Glutamatergic neuron (in vitro differentiated cells): ENCODE measurements at regions not wholly inside any gene's neighbourhood (a gene's known extent, or its start where the extent isn't known, plus 50 kb on each side); places are given as distances from the start of the nearest gene placed in this dataset.

ENCODE experiments used
- DNase-seq: peaks from one replicate; pipeline ENCODE4 v3.0.0; 2022
- H3K27ac Mint-ChIP-seq: one replicate; pipeline ENCODE4 v1.8.0; 2020; ENCODE audit warnings: mild to moderate bottlenecking, mixed read lengths, inconsistent platforms; ENCODE audit not compliant: unreplicated experiment
- H3K27me3 Mint-ChIP-seq: one replicate; pipeline ENCODE4 v1.8.0; 2020; ENCODE audit warnings: mild to moderate bottlenecking, moderate library complexity, mixed read lengths, inconsistent platforms; ENCODE audit not compliant: unreplicated experiment
- H3K36me3 Mint-ChIP-seq: one replicate; pipeline ENCODE4 v1.8.0; 2020; ENCODE audit warnings: mild to moderate bottlenecking, mixed read lengths, inconsistent platforms; ENCODE audit not compliant: unreplicated experiment
- H3K4me1 Mint-ChIP-seq: one replicate; pipeline ENCODE4 v1.8.0; 2020; ENCODE audit warnings: mild to moderate bottlenecking, low read depth, mixed read lengths, inconsistent platforms; ENCODE audit not compliant: unreplicated experiment
- H3K4me3 Mint-ChIP-seq: one replicate; pipeline ENCODE4 v1.8.0; 2020; ENCODE audit warnings: mild to moderate bottlenecking, mixed read lengths, inconsistent platforms; ENCODE audit not compliant: unreplicated experiment
- H3K9me3 Mint-ChIP-seq: one replicate; pipeline ENCODE4 v1.8.0; 2020; ENCODE audit warnings: mild to moderate bottlenecking, moderate library complexity, mixed read lengths, inconsistent platforms; ENCODE audit not compliant: unreplicated experiment
- CTCF ChIP-seq: fragments of 200-600 bp; sonication (generic); IDR thresholded peaks from one replicate; pipeline ENCODE4 v1.5.0; 2021; ENCODE audit not compliant: partially characterized antibody, unreplicated experiment

- DNase-seq = no peak
- peaks cover 1% of the 10 kb centered on the region for H3K27me3 Mint-ChIP-seq
- H3K9me3 Mint-ChIP-seq = peaks cover 3% of the 10 kb centered on the region
- H3K4me1 Mint-ChIP-seq = no peaks in the 10 kb centered on the region
- H3K27ac Mint-ChIP-seq = no peak overlapping the region
- H3K4me3 Mint-ChIP-seq = no peak overlapping the region
- H3K36me3 Mint-ChIP-seq = no peaks in the 10 kb centered on the region
- no peak for TF ChIP-seq CTCF
Measured at GRCh38 chr2:38163579-38163978, 87.6 kb upstream of the CYP1B1 start.

- H3K36me3 Mint-ChIP-seq = no peaks in the 10 kb centered on the region
- no peaks in the 10 kb centered on the region for H3K27me3 Mint-ChIP-seq
- H3K4me1 Mint-ChIP-seq = no peaks in the 10 kb centered on the region
- H3K27ac Mint-ChIP-seq = no peak overlapping the region
- TF ChIP-seq CTCF = no peak
- no peak overlapping the region for H3K4me3 Mint-ChIP-seq
- no peak for DNase-seq
- peaks cover 3% of the 10 kb centered on the region for H3K9me3 Mint-ChIP-seq
Measured at GRCh38 chr2:38163006-38163405, 87.1 kb upstream of the CYP1B1 start.

GRCh38 chr2:38160516-38160915 lies 84.6 kb upstream of the CYP1B1 start:
- Mint-ChIP-seq H3K9me3 (peaks cover 3% of the 10 kb centered on the region), H3K4me3 (no peak overlapping the region), H3K36me3 (no peaks in the 10 kb centered on the region), H3K4me1 (no peaks in the 10 kb centered on the region), H3K27me3 (no peaks in the 10 kb centered on the region), H3K27ac (no peak overlapping the region)
- DNase-seq = no peak
- TF ChIP-seq CTCF = no peak

GRCh38 chr2:38159597-38159996 lies 83.6 kb upstream of the CYP1B1 start:
- H3K36me3 Mint-ChIP-seq = no peaks in the 10 kb centered on the region
- H3K4me1 Mint-ChIP-seq = no peaks in the 10 kb centered on the region
- DNase-seq = no peak

GRCh38 chr2:38159191-38159590 lies 83.2 kb upstream of the CYP1B1 start:
- Mint-ChIP-seq H3K36me3 (no peaks in the 10 kb centered on the region), H3K4me1 (no peaks in the 10 kb centered on the region), H3K4me3 (no peak overlapping the region), H3K9me3 (peaks cover 3% of the 10 kb centered on the region), H3K27ac (no peak overlapping the region), H3K27me3 (no peaks in the 10 kb centered on the region)
- DNase-seq = no peak
- no peak for TF ChIP-seq CTCF

More at GRCh38 chr2:38159597-38159996, 83.6 kb upstream of the CYP1B1 start:
- no peak overlapping the region for H3K4me3 Mint-ChIP-seq
- no peaks in the 10 kb centered on the region for H3K27me3 Mint-ChIP-seq
- peaks cover 3% of the 10 kb centered on the region for H3K9me3 Mint-ChIP-seq
- TF ChIP-seq CTCF = no peak
- H3K27ac Mint-ChIP-seq = no peak overlapping the region
